H1 (cell line): ENCODE measurements at regions not wholly inside any gene's neighbourhood (a gene's known extent, or its start where the extent isn't known, plus 50 kb on each side); places are given as distances from the start of the nearest gene placed in this dataset.

ENCODE experiments used
- CTCF ChIA-PET: fragments of 300-600 bp; sonication (Branson Sonifier 250); formaldehyde crosslinking; loops from one replicate; lab custom pipeline; 2021; ENCODE audit not compliant: partially characterized antibody; lab: Charles Lee
- POLR2A ChIA-PET: fragments of 300-600 bp; sonication (Branson Sonifier 250); formaldehyde crosslinking; loops from one replicate; lab custom pipeline; 2021; ENCODE audit warnings: inconsistent platforms; ENCODE audit not compliant: partially characterized antibody; lab: Charles Lee
- DNase-seq, 2 experiments: peaks; one replicate each; pipeline versions ENCODE4 v3.0.0 to v3.0.0-alpha.2; 2010 to 2022; ENCODE audit warnings: low spot score in 2 of 2, low read depth in 1 of 2, mixed read lengths in 1 of 2
- FAIRE-seq: peaks from 2 replicates; lab custom pipeline; 2011; peaks lifted over from hg19 to GRCh38; lab: Jason Lieb, UNC
- H2AFZ ChIP-seq: 2 replicates; pipeline ENCODE4 v1.8.1; 2012; ENCODE audit warnings: low read length, inconsistent platforms
- H2AK5ac ChIP-seq: 2 replicates; pipeline ENCODE4 v1.6.1; 2013; ENCODE audit warnings: low read depth, low read length
- H2BK120ac ChIP-seq: replicated peaks from 2 replicates; pipeline ENCODE3; 2013; ENCODE audit warnings: low read depth, low read length, inconsistent platforms
- H2BK12ac ChIP-seq: 2 replicates; pipeline ENCODE4 v1.6.1; 2013; ENCODE audit warnings: low read depth, low read length
- H2BK15ac ChIP-seq: 2 replicates; pipeline ENCODE4 v1.6.1; 2013; ENCODE audit warnings: low read length
- H2BK20ac ChIP-seq: 2 replicates; pipeline ENCODE4 v1.6.1; 2013; ENCODE audit warnings: low read length
- H2BK5ac ChIP-seq: 2 replicates; pipeline ENCODE4 v1.6.1; 2013; ENCODE audit warnings: low read depth, low read length
- H3K14ac ChIP-seq: 2 replicates; pipeline ENCODE4 v1.6.1; 2013; ENCODE audit warnings: inconsistent platforms; ENCODE audit not compliant: insufficient read length
- H3K18ac ChIP-seq: 2 replicates; pipeline ENCODE4 v1.6.1; 2013; ENCODE audit warnings: low read length; ENCODE audit errors: extremely low read depth
- H3K23ac ChIP-seq: 2 replicates; pipeline ENCODE4 v1.6.1; 2013; ENCODE audit warnings: inconsistent platforms; ENCODE audit not compliant: insufficient read length
- H3K23me2 ChIP-seq: 2 replicates; pipeline ENCODE4 v1.6.1; 2013; ENCODE audit warnings: low read depth, low read length
- H3K27ac ChIP-seq: 2 replicates; pipeline ENCODE4 v1.6.1; 2011; ENCODE audit warnings: low read depth, low read length, inconsistent platforms
- H3K27me3 ChIP-seq, 4 experiments: replicated peaks in 1 of 4; 1 replicate in 1 of 4; 2 replicates in 3 of 4; pipeline versions ENCODE4 v1.6.1 to v1.8.1; 2011 to 2013; ENCODE audit warnings: low read length in 3 of 4, mild to moderate bottlenecking in 3 of 4, inconsistent platforms in 2 of 4, mixed read lengths in 2 of 4, moderate library complexity in 1 of 4; ENCODE audit not compliant: control insufficient read depth in 3 of 4, insufficient read depth in 3 of 4; ENCODE audit errors: extremely low read depth in 1 of 4
- H3K36me3 ChIP-seq, 4 experiments: 2 replicates each; pipeline versions ENCODE4 v1.6.1 to v1.8.1; 2011 to 2013; ENCODE audit warnings: mild to moderate bottlenecking in 4 of 4, low read length in 3 of 4, moderate library complexity in 2 of 4, control low read depth in 1 of 4, inconsistent platforms in 1 of 4; ENCODE audit not compliant: insufficient read depth in 4 of 4, control insufficient read depth in 2 of 4
- H3K4ac ChIP-seq: replicated peaks from 2 replicates; pipeline ENCODE3; 2013; ENCODE audit warnings: low read length, low read depth, mixed read lengths, inconsistent platforms; ENCODE audit not compliant: insufficient read length
- H3K4me1 ChIP-seq, 4 experiments: replicated peaks in 1 of 4; 1 replicate in 1 of 4; 2 replicates in 3 of 4; pipeline versions ENCODE4 v1.6.1 to v1.8.1; 2011 to 2013; ENCODE audit warnings: low read length in 3 of 4, inconsistent platforms in 2 of 4, mixed read lengths in 1 of 4; ENCODE audit not compliant: insufficient read depth in 4 of 4, control insufficient read depth in 3 of 4
- H3K4me2 ChIP-seq, 2 experiments: 2 replicates each; pipeline versions ENCODE4 v1.6.1 to v1.8.1; 2011 to 2013; ENCODE audit warnings: low read depth in 2 of 2, low read length in 2 of 2, control low read depth in 1 of 2, inconsistent platforms in 1 of 2, mild to moderate bottlenecking in 1 of 2; ENCODE audit not compliant: insufficient read depth in 1 of 2
- H3K4me3 ChIP-seq, 4 experiments: fragments of 200-600, 300-600 bp in 1 of 4; sonication (generic), shearing (Covaris generic), sonication (Bioruptor Twin) in 1 of 4; 2 replicates each; pipeline versions ENCODE4 v1.5.1 to v1.8.1; 2011 to 2016; ENCODE audit warnings: low read length in 4 of 4, low read depth in 3 of 4, control low read depth in 2 of 4, inconsistent platforms in 2 of 4, mild to moderate bottlenecking in 2 of 4, mixed read lengths in 1 of 4, moderate library complexity in 1 of 4; ENCODE audit not compliant: insufficient read depth in 2 of 4; ENCODE audit errors: extremely low read depth in 1 of 4
- H3K56ac ChIP-seq: replicated peaks from 2 replicates; pipeline ENCODE3; 2013; ENCODE audit warnings: low read depth, mild to moderate bottlenecking, mixed read lengths, low read length, inconsistent platforms; ENCODE audit not compliant: insufficient read length
- H3K79me1 ChIP-seq: 2 replicates; pipeline ENCODE4 v1.6.1; 2013; ENCODE audit warnings: low read depth, low read length, control low read depth
- H3K79me2 ChIP-seq, 2 experiments: 2 replicates each; pipeline versions ENCODE4 v1.6.1 to v1.8.1; 2012 to 2013; ENCODE audit warnings: low read length in 2 of 2, mild to moderate bottlenecking in 2 of 2, inconsistent platforms in 1 of 2; ENCODE audit not compliant: insufficient read depth in 2 of 2, control insufficient read depth in 1 of 2
- H3K9ac ChIP-seq, 4 experiments: replicated peaks in 1 of 4; 1 replicate in 1 of 4; 2 replicates in 3 of 4; pipeline versions ENCODE4 v1.6.1 to v1.8.1; 2011 to 2013; ENCODE audit warnings: low read depth in 3 of 4, low read length in 3 of 4, control low read depth in 2 of 4, mild to moderate bottlenecking in 2 of 4, moderate library complexity in 2 of 4, inconsistent platforms in 1 of 4; ENCODE audit errors: extremely low read depth in 1 of 4
- H3K9me3 ChIP-seq, 2 experiments: 2 replicates each; pipeline versions ENCODE4 v1.6.1 to v1.8.1; 2012 to 2013; ENCODE audit warnings: mild to moderate bottlenecking in 2 of 2, moderate library complexity in 2 of 2, control low read depth in 1 of 2, inconsistent platforms in 1 of 2, low read depth in 1 of 2, low read length in 1 of 2, mixed read lengths in 1 of 2; ENCODE audit not compliant: insufficient read depth in 2 of 2
- H4K20me1 ChIP-seq, 2 experiments: replicated peaks in 1 of 2; 2 replicates each; pipeline versions ENCODE3 to v1.8.1; 2011 to 2013; ENCODE audit warnings: inconsistent platforms in 2 of 2, low read length in 2 of 2, mild to moderate bottlenecking in 1 of 2; ENCODE audit not compliant: insufficient read depth in 2 of 2, control insufficient read depth in 1 of 2
- H4K5ac ChIP-seq: 2 replicates; pipeline ENCODE4 v1.6.1; 2013; ENCODE audit warnings: low read length, low read depth, mixed read lengths, inconsistent platforms; ENCODE audit not compliant: insufficient read length
- H4K8ac ChIP-seq: 2 replicates; pipeline ENCODE4 v1.8.0; 2013; ENCODE audit warnings: mild to moderate bottlenecking, moderate library complexity, low read length, inconsistent platforms; ENCODE audit not compliant: insufficient read depth; ENCODE audit errors: extremely low read depth
- H4K91ac ChIP-seq: replicated peaks from 2 replicates; pipeline ENCODE3; 2013; ENCODE audit warnings: low read length, mixed read lengths, inconsistent platforms; ENCODE audit not compliant: insufficient read length
- CREB1 ChIP-seq: IDR thresholded peaks from 2 replicates; pipeline ENCODE4 v1.6.1; 2012; ENCODE audit warnings: inconsistent platforms
- SIRT6 ChIP-seq: IDR thresholded peaks from one replicate; pipeline ENCODE4 v1.7.1; 2012; ENCODE audit warnings: low read length, inconsistent platforms
- whole genome bisulfite sequencing, 2 experiments: shearing (Covaris generic) in 1 of 2; methylation state at CpG; one replicate each; pipeline versions ENCODE4 v1.1.6 to v1.1.7; 2013 to 2015; ENCODE audit warnings: low lambda C conversion rate in 2 of 2, mixed read lengths in 2 of 2, inconsistent platforms in 1 of 2, low coverage in 1 of 2, missing lambda C conversion rate in 1 of 2; ENCODE audit not compliant: insufficient replicate concordance in 2 of 2, insufficient coverage in 1 of 2, insufficient read length in 1 of 2; ENCODE audit errors: extremely low coverage in 1 of 2, missing lambda C conversion rate in 1 of 2; 5-methylcytosine and 5-hydroxymethylcytosine counted together

DNA sequence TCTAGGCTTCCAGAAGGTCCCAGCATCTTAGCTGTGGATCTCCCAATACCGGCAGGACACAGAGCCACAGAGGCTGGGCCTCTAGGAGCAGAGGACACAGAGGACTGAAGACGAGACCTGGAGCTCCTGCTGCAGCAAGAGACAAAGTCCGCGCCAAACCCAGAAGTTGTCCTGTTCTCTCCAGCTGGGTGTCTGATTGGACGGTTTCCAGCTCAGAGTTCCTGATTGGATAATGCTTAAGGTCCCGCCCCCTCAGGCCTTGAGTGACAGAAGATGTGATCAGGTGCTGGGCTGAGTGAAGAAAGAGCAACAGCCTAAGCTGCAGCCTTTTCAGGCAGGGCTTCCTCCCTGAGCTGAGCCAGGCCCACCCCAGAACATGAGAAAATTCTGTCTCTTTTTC lies 59.9 kb upstream of the ZNF85 start:
- Histone ChIP-seq H4K5ac (no peak overlapping the region), H3K79me1 (no peaks in the 10 kb centered on the region), H3K56ac (no peak overlapping the region), H4K91ac (no peak overlapping the region), H3K79me2 (no peaks in the 10 kb centered on the region), H2AK5ac (no peak overlapping the region), H3K18ac (no peak overlapping the region), H2BK120ac (no peak overlapping the region), H3K9me3 (peaks cover 25% of the 10 kb centered on the region in 2 experiments), H3K27ac (no peak overlapping the region), H3K4me3 (no peak overlapping the region), H2BK20ac (no peak overlapping the region), H3K9ac (no peak overlapping the region), H3K4me2 (no peak overlapping the region), H2BK15ac (no peak overlapping the region)
- DNase-seq (peak in 1 of 2 experiments; percentile 40), FAIRE-seq (no peak)
- WGBS, 2 experiments: 85% methylated on average over 6 of the region's 6 CpGs; no CpG with 5 or more reads in 1 of the 2 experiments
- no peak for TF ChIP-seq SIRT6
- TF ChIP-seq CREB1: no peak
- TF ChIP-seq, all 59 proteins: peak for 0
- no peaks in the 10 kb centered on the region for H3K36me3 ChIP-seq
- H2AFZ ChIP-seq: no peak overlapping the region
- CTCF ChIA-PET: no interaction called here
- no peak overlapping the region for H3K14ac ChIP-seq
- H3K23me2 ChIP-seq: no peaks in the 10 kb centered on the region; the same call in 1 of the 2 replicates
- H2BK12ac ChIP-seq: no peak overlapping the region
- H3K23ac ChIP-seq: no peak overlapping the region
- POLR2A ChIA-PET: no interaction called here
- H3K4me1 ChIP-seq: no peaks in the 10 kb centered on the region
- H4K20me1 ChIP-seq: no peaks in the 10 kb centered on the region
- H4K8ac ChIP-seq: no peak overlapping the region
- no peak overlapping the region for H3K4ac ChIP-seq
- H3K27me3 ChIP-seq: no peaks in the 10 kb centered on the region
- no peak overlapping the region for H2BK5ac ChIP-seq
